Heart right ventricle (tissue), 16 donors: ENCODE measurements at regions not wholly inside any gene's neighbourhood (a gene's known extent, or its start where the extent isn't known, plus 50 kb on each side); places are given as distances from the start of the nearest gene placed in this dataset.

Experiments used
- ATAC-seq, 8 donors: fragments of 200-7000 bp; cut with Tn5 transposase; one replicate each; pipeline ENCODE4 v1.9.1; 2020; ENCODE audit warnings: mild to moderate bottlenecking in 8 of 8, moderate library complexity in 8 of 8, moderate number of reproducible peaks in 1 of 8
- DNase-seq, 2 donors: peaks; one replicate each; pipeline ENCODE4 v3.0.0-alpha.2; 2020
- H3K27ac ChIP-seq, 10 donors: fragments of 200-600 bp; sonication (generic) in 2 of 10; one replicate each; pipeline versions ENCODE4 v1.5.0 to v1.8.0; 2020 to 2022; ENCODE audit warnings: mild to moderate bottlenecking in 3 of 10
- H3K27me3 ChIP-seq, 7 donors: fragments of 200-600 bp; one replicate each; pipeline ENCODE4 v1.8.0; 2021 to 2022; ENCODE audit warnings: mild to moderate bottlenecking in 2 of 7
- H3K36me3 ChIP-seq, 9 donors: fragments of 200-600 bp; sonication (generic) in 1 of 9; one replicate each; pipeline versions ENCODE4 v1.5.0 to v1.8.0; 2020 to 2022; ENCODE audit warnings: mild to moderate bottlenecking in 2 of 9
- H3K4me1 ChIP-seq, 9 donors: fragments of 200-600 bp; sonication (generic) in 1 of 9; one replicate each; pipeline versions ENCODE4 v1.5.0 to v1.8.0; 2020 to 2022; ENCODE audit warnings: mild to moderate bottlenecking in 4 of 9
- H3K4me3 ChIP-seq, 10 donors: fragments of 200-600 bp; sonication (generic) in 2 of 10; one replicate each; pipeline versions ENCODE4 v1.5.0 to v1.8.0; 2020 to 2022; ENCODE audit warnings: mild to moderate bottlenecking in 7 of 10, moderate library complexity in 2 of 10
- H3K9me3 ChIP-seq, 11 donors: fragments of 200-600 bp in 10 of 11; sonication (generic) in 2 of 11; one replicate each; pipeline versions ENCODE4 v1.5.0 to v1.8.0; 2013 to 2022; ENCODE audit warnings: mild to moderate bottlenecking in 2 of 11, control low read depth in 1 of 11, moderate library complexity in 1 of 11
- WGBS, 2 donors: extraction: QIAGEN DNeasy Blood & Tissue Kit; methylation state at CpG; one replicate each; pipeline ENCODE4 v1.1.7; 2013; ENCODE audit warnings: inconsistent platforms in 1 of 2; 5-methylcytosine and 5-hydroxymethylcytosine counted together
- intact Hi-C, 10 donors: fragments of 100-400 bp; cut with DNase I; formaldehyde crosslinking; loops; one replicate each; pipeline versions ENCODE4 v1.11.1 to v1.14.2; 2022
- TF ChIP-seq, protein P1 (sequence below), 9 donors: fragments of 200-600 bp; sonication (generic) in 2 of 9; IDR thresholded peaks; one replicate each; pipeline versions ENCODE4 v1.5.0 to v1.8.0; 2021 to 2022; ENCODE audit warnings: antibody characterized with exemption in 9 of 9, mild to moderate bottlenecking in 5 of 9, moderate library complexity in 1 of 9
- donor health status: Arrhythmogenic right ventricular cardiomyopathy.
- donor health status: ischemic (EF 13 %, LVEDD 7.1; RV severe dilation, severe dysfunction).
- donor health status: healthy with polysubstance abuse.
- donor health status: DM: no; HTN: yes; CAD: no.
- donor health status: DM: no; HTN: no; CAD: no.
- donor health status: ischemic (EF 25% LVEDD 6.9; RV normal size, moderate dysfunction).
- donor health status: ischemic (EF 25% LVEDD 5.7; RV mildly dilated, moderate dysfunction).
- donor health status: healthy.
- donor health status: DM: yes; HTN: yes; CAD: no.
- donor health status: Ischemic cardiomyopathy.
- donor health status: ischemic (EF 35%, LVEDD 5.7; RV mildly dilated, moderate dysfunction).
- donor health status: nonischemic (EF 11% LVEDD 7.7; RV severe dilation, severe dysfunction).
- donor health status: DM: yes; HTN: yes; CAD: no.
- donor health status: PGD.
- donor health status: ischemic (EF 29% LVEDD 5.4; RV normal size, mild dysfunction).
- donor health status: nonischemic (EF 23%, LVEDD 6.1; RV moderate dilation, normal function).

DNA sequence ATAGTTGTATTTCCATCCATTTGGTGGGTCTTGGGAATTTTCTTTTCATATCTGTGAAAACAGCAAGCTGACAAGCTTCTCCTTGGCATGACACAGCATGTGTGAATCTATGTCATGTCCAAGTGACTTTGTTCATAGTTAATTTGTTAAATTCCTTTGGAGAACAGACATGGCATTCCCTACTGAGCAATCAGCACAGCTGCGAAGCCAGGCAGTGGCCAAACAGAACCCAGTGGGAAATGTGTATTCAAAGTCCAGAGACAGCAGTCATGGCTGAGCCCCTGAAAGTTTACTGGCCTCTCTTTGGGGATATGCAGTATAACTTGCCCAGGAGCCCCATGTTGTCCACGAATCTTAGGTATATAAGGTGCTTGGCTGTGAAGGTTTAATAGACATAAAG, 474.7 kb downstream of the NKX6-1 start:
- no peak overlapping the region for H3K4me3 ChIP-seq
- no peak for ATAC-seq
- H3K27me3 ChIP-seq = no peaks in the 10 kb centered on the region
- peaks cover 0 to 11% (median 0%) of the 10 kb centered on the region in 11 donors for H3K9me3 ChIP-seq
- WGBS, 2 donors = 51 to 71% methylated on average over 2 of the region's 2 CpGs
- intact Hi-C loops = no loop called here
- H3K36me3 ChIP-seq = no peaks in the 10 kb centered on the region
- H3K27ac ChIP-seq = no peak overlapping the region
- H3K4me1 ChIP-seq = no peaks in the 10 kb centered on the region
- TF ChIP-seq, protein P1, sequence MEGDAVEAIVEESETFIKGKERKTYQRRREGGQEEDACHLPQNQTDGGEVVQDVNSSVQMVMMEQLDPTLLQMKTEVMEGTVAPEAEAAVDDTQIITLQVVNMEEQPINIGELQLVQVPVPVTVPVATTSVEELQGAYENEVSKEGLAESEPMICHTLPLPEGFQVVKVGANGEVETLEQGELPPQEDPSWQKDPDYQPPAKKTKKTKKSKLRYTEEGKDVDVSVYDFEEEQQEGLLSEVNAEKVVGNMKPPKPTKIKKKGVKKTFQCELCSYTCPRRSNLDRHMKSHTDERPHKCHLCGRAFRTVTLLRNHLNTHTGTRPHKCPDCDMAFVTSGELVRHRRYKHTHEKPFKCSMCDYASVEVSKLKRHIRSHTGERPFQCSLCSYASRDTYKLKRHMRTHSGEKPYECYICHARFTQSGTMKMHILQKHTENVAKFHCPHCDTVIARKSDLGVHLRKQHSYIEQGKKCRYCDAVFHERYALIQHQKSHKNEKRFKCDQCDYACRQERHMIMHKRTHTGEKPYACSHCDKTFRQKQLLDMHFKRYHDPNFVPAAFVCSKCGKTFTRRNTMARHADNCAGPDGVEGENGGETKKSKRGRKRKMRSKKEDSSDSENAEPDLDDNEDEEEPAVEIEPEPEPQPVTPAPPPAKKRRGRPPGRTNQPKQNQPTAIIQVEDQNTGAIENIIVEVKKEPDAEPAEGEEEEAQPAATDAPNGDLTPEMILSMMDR (IDR thresholded peaks at IDR 0.05) = no peak
- no peak for DNase-seq

DNA sequence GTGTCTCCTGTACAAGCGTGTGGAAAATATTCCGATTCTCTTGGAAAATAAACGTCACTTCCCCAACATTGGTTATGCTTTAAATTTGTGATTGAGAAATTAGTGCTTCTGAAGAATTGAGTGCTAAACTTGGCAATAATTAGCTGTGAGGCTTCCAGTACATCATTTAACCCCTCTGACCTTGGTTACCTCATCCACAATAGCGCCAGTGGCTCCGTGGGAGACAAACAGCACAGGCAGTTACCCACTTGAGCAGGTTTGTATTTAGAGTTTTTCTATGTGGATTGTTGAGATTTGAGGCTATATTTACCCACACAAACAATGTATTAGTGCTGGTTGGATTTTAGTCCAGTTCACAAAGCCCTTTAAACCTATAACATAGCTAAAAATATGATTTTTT, 476.5 kb downstream of the NKX6-1 start:
- TF ChIP-seq, protein P1 (IDR thresholded peaks at IDR 0.05) = no peak
- Histone ChIP-seq H3K4me3 (no peak overlapping the region), H3K9me3 (peaks cover 0 to 11% (median 0%) of the 10 kb centered on the region in 11 donors), H3K36me3 (no peaks in the 10 kb centered on the region), H3K27me3 (no peaks in the 10 kb centered on the region), H3K27ac (no peak overlapping the region), H3K4me1 (no peaks in the 10 kb centered on the region)
- ATAC-seq = no peak
- intact Hi-C loops = no loop called here
- DNase-seq = no peak
- WGBS, 2 donors = 68 to 74% methylated on average over 5 of the region's 5 CpGs

DNA sequence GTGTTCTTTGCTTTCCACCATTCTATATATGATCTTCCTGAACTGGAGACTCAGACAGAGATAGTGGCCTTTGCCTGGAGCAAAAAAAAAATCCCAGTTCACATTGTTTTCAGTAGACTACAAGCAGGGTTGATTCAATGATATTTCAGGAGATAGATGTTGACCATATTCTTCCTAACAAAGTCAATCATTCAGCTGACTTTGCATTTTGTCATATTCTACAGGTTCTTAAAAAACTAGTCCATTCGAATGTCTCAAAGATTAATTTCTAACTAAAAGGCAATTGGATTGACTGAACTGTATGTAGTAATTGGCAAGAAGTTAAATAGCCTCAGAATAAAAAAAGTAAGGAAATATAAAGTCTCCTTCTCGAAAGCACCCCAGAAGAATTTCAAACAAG, 479.5 kb downstream of the NKX6-1 start:
- WGBS, 2 donors = 77 to 81% methylated on average over 2 of the region's 2 CpGs
- DNase-seq = no peak
- intact Hi-C loops = no loop called here
- H3K27me3 ChIP-seq = no peaks in the 10 kb centered on the region
- ATAC-seq = no peak
- H3K27ac ChIP-seq = no peak overlapping the region
- no peaks in the 10 kb centered on the region for H3K36me3 ChIP-seq
- no peaks in the 10 kb centered on the region for H3K4me1 ChIP-seq
- no peaks in the 10 kb centered on the region for H3K9me3 ChIP-seq
- TF ChIP-seq, protein P1 (IDR thresholded peaks at IDR 0.05) = no peak
- no peak overlapping the region for H3K4me3 ChIP-seq

DNA sequence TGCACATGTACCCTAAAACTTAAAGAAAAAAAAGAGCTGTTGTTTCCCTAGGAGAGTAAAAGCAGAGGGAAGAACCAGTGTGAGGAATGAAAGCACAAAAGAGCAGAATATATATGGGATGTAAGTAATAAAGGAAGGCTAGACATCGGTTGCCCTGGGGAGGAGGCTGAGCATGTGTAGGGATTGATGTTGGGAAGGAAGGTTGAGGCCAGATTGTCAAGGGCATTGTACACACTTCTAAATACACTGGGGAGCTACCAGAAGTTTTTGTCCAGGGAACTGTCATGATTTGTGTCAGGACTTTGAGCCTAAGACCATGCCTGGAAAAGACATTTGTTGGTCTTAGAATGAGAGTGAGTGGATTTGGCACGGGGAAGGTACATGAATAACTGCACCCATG, 467.1 kb downstream of the GPAT3 start:
- Histone ChIP-seq H3K4me3 (no peak overlapping the region), H3K9me3 (peaks cover 0 to 12% (median 0%) of the 10 kb centered on the region in 11 donors), H3K36me3 (no peaks in the 10 kb centered on the region), H3K27ac (no peak overlapping the region), H3K27me3 (peaks cover 0 to 8% (median 0%) of the 10 kb centered on the region in 7 donors), H3K4me1 (no peaks in the 10 kb centered on the region)
- 88 to 95% methylated on average over 2 of the region's 2 CpGs for WGBS, 2 donors
- TF ChIP-seq, protein P1 (IDR thresholded peaks at IDR 0.05) = no peak
- DNase-seq (no peak), ATAC-seq (no peak)
- intact Hi-C loops = no loop called here
